ENCODE measurements at regions not wholly inside any gene's neighbourhood (a gene's known extent, or its start where the extent isn't known, plus 50 kb on each side); places are given as distances from the start of the nearest gene placed in this dataset.

DNA sequence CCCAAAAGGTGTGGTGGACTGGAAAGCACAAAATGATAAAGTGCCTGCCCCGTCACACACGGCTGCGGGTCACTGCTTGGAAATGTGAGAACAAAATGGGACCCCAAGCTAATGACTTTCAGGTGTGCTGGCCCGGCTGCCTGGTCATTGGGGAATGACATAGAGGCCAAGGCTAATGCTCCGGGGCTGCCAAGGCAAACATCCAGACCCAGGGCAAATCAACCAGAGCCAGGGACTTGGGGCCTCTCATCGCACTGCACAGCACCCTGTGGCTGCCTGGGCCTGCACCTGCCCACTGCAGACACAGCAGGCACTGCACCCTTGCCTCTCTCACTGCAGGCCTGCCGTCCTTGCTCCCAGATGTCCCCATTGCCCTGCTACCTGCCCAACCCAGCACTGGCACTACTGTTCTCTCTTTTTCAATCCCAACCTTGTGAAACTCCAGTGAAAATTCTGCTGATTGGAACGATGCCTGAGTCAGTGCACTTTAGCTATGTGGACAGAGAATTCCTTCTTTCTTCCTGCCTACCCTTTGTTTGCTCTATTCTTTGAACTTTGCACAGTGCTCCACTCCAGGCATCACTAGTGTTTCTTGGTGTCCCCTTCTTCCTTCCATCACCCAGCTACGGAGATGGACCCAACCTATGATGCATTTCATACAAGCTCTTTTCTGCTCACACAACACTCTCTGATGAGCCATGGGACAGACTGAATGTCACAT, 849.5 kb downstream of the MAFB start:
- TF ChIP-seq, protein P1, sequence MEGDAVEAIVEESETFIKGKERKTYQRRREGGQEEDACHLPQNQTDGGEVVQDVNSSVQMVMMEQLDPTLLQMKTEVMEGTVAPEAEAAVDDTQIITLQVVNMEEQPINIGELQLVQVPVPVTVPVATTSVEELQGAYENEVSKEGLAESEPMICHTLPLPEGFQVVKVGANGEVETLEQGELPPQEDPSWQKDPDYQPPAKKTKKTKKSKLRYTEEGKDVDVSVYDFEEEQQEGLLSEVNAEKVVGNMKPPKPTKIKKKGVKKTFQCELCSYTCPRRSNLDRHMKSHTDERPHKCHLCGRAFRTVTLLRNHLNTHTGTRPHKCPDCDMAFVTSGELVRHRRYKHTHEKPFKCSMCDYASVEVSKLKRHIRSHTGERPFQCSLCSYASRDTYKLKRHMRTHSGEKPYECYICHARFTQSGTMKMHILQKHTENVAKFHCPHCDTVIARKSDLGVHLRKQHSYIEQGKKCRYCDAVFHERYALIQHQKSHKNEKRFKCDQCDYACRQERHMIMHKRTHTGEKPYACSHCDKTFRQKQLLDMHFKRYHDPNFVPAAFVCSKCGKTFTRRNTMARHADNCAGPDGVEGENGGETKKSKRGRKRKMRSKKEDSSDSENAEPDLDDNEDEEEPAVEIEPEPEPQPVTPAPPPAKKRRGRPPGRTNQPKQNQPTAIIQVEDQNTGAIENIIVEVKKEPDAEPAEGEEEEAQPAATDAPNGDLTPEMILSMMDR (conservative IDR thresholded peaks at IDR 0.05), result no peak
- no peak for TF ChIP-seq EZH2 (IDR thresholded peaks at IDR 0.05; ENCODE audit: low read depth)
